Naive thymus-derived CD4-positive, alpha-beta T cell (primary cell): ENCODE measurements at regions not wholly inside any gene's neighbourhood (a gene's known extent, or its start where the extent isn't known, plus 50 kb on each side); places are given as distances from the start of the nearest gene placed in this dataset.
"Not testable (repeated sequence)": the region's sequence is repeated elsewhere in the genome, so short reads cannot be mapped to it uniquely, and the experiment has no call there.

Experiments used
- ATAC-seq: fragments of 150-1000 bp; cut with Tn5 transposase; 2 replicates; pipeline ENCODE4 v1.10.0; 2021; ENCODE audit warnings: mild to moderate bottlenecking, moderate library complexity
- CTCF ChIA-PET: fragments of 350-600 bp; sonication (Branson Sonifier 250); formaldehyde crosslinking; loops from one replicate; lab custom pipeline; 2021; ENCODE audit warnings: antibody characterized with exemption; lab: Charles Lee
- POLR2A ChIA-PET: fragments of 350-600 bp; sonication (Branson Sonifier 250); formaldehyde crosslinking; loops from one replicate; lab custom pipeline; 2021; ENCODE audit warnings: antibody characterized with exemption, inconsistent platforms; lab: Charles Lee
- DNase-seq, 9 donors: peaks; one replicate each; pipeline versions ENCODE4 v3.0.0 to v3.0.0-alpha.2; 2020 to 2022; ENCODE audit warnings: mixed read lengths in 1 of 9
- H3K27ac ChIP-seq: one replicate; pipeline ENCODE4 v1.7.0; 2013; ENCODE audit warnings: mild to moderate bottlenecking, low read depth, low read length, moderate library complexity
- H3K27me3 ChIP-seq, 2 donors: one replicate each; pipeline ENCODE4 v1.7.0; 2013; ENCODE audit warnings: low read length in 2 of 2, mild to moderate bottlenecking in 2 of 2, moderate library complexity in 2 of 2; ENCODE audit not compliant: control insufficient read depth in 2 of 2, insufficient read depth in 2 of 2
- H3K36me3 ChIP-seq, 3 experiments: 1 replicate in 2 of 3; 2 replicates in 1 of 3; pipeline ENCODE4 v1.7.0; 2013; ENCODE audit warnings: low read length in 3 of 3, mild to moderate bottlenecking in 3 of 3, moderate library complexity in 1 of 3; ENCODE audit not compliant: insufficient read depth in 3 of 3, control insufficient read depth in 2 of 3
- H3K4me1 ChIP-seq, 2 donors: one replicate each; pipeline ENCODE4 v1.7.0; 2013; ENCODE audit warnings: low read length in 2 of 2, mild to moderate bottlenecking in 2 of 2, moderate library complexity in 1 of 2; ENCODE audit not compliant: control insufficient read depth in 2 of 2, insufficient read depth in 2 of 2
- H3K4me3 ChIP-seq: 2 replicates; pipeline ENCODE4 v1.7.0; 2013; ENCODE audit warnings: mild to moderate bottlenecking, low read length
- H3K9me3 ChIP-seq, 3 experiments: 1 replicate in 2 of 3; 2 replicates in 1 of 3; pipeline ENCODE4 v1.7.0; 2013; ENCODE audit warnings: low read length in 3 of 3; ENCODE audit not compliant: control insufficient read depth in 2 of 3
- H3K27ac Mint-ChIP-seq, 9 donors: one replicate each; pipeline ENCODE4 v1.8.0; 2020 to 2022; ENCODE audit warnings: mixed read lengths in 9 of 9, mild to moderate bottlenecking in 8 of 9, moderate library complexity in 5 of 9, inconsistent platforms in 2 of 9
- H3K27me3 Mint-ChIP-seq, 5 donors: one replicate each; pipeline ENCODE4 v1.8.0; 2021 to 2022; ENCODE audit warnings: mixed read lengths in 5 of 5, mild to moderate bottlenecking in 1 of 5
- H3K36me3 Mint-ChIP-seq, 5 donors: one replicate each; pipeline ENCODE4 v1.8.0; 2020 to 2022; ENCODE audit warnings: mixed read lengths in 5 of 5, mild to moderate bottlenecking in 3 of 5, inconsistent platforms in 1 of 5
- H3K4me1 Mint-ChIP-seq, 7 donors: one replicate each; pipeline ENCODE4 v1.8.0; 2020 to 2022; ENCODE audit warnings: mixed read lengths in 7 of 7, mild to moderate bottlenecking in 3 of 7, inconsistent platforms in 1 of 7
- H3K4me3 Mint-ChIP-seq, 10 donors: one replicate each; pipeline ENCODE4 v1.8.0; 2020 to 2022; ENCODE audit warnings: mild to moderate bottlenecking in 10 of 10, mixed read lengths in 10 of 10, moderate library complexity in 6 of 10, inconsistent platforms in 2 of 10
- H3K9me3 Mint-ChIP-seq, 11 donors: one replicate each; pipeline ENCODE4 v1.8.0; 2020 to 2022; ENCODE audit warnings: mixed read lengths in 11 of 11, mild to moderate bottlenecking in 4 of 11, inconsistent platforms in 1 of 11, moderate library complexity in 1 of 11
- intact Hi-C, 2 donors: fragments of 100-400 bp; cut with micrococcal nuclease; formaldehyde crosslinking; loops; one replicate each; pipeline ENCODE4 v1.15.1; 2023

DNA sequence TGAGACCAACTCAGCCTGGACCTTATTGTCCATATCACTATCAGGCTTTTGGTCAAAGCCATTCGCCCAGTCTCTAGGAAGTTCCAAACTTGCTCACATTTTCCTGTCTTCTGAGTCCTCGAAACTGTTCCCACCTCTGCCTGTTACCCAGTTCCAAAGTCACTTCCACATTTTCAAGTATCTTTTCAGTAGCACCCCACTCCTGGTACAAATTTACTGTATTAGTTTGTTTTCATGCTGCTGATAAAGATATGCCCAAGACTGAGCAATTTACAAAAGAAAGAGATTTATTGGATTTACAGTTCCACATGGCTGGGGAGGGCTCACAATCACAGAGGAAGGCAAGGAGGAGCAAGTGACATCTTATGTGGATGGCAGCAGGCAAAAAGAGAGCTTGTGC, 932.0 kb upstream of the PCDH7 start:
- H3K27me3 ChIP-seq, H3K27ac Mint-ChIP-seq, CTCF ChIA-PET: not testable (repeated sequence)

GRCh38 chr4:29805245-29805644, 914.9 kb upstream of the PCDH7 start:
- ChIA-PET POLR2A (no interaction called here), CTCF (no interaction called here)
- no peak overlapping the region for H3K27ac ChIP-seq
- no peaks in the 10 kb centered on the region for H3K9me3 ChIP-seq
- ATAC-seq (no peak), DNase-seq (no peak)
- no peak overlapping the region for H3K4me3 Mint-ChIP-seq
- H3K36me3 ChIP-seq = no peaks in the 10 kb centered on the region
- intact Hi-C loops = no loop called here
- no peaks in the 10 kb centered on the region for H3K4me1 ChIP-seq
- H3K9me3 Mint-ChIP-seq = peaks cover 3 to 22% (median 8%) of the 10 kb centered on the region in 11 donors
- H3K4me1 Mint-ChIP-seq = no peaks in the 10 kb centered on the region
- H3K27me3 ChIP-seq = no peaks in the 10 kb centered on the region
- H3K4me3 ChIP-seq = no peak overlapping the region
- no peak overlapping the region for H3K27ac Mint-ChIP-seq
- no peaks in the 10 kb centered on the region for H3K27me3 Mint-ChIP-seq
- H3K36me3 Mint-ChIP-seq = no peaks in the 10 kb centered on the region

More for the DNA sequence above, 932.0 kb upstream of the PCDH7 start:
- H3K9me3 ChIP-seq, H3K36me3 Mint-ChIP-seq, DNase-seq, ATAC-seq, H3K4me3 Mint-ChIP-seq, H3K36me3 ChIP-seq, intact Hi-C loops, H3K27ac ChIP-seq, H3K27me3 Mint-ChIP-seq, H3K4me3 ChIP-seq, POLR2A ChIA-PET, H3K4me1 Mint-ChIP-seq, H3K4me1 ChIP-seq: not testable (repeated sequence)
- H3K9me3 Mint-ChIP-seq = peaks cover 4 to 32% (median 20%) of the 10 kb centered on the region in 11 donors

- no peak overlapping the region for H3K27ac Mint-ChIP-seq
- H3K4me3 Mint-ChIP-seq = no peak overlapping the region
- no peak for DNase-seq
- no peak overlapping the region for H3K27ac ChIP-seq
- no peaks in the 10 kb centered on the region for H3K4me1 Mint-ChIP-seq
- peaks cover 4 to 25% (median 10%) of the 10 kb centered on the region in 11 donors for H3K9me3 Mint-ChIP-seq
- ChIA-PET POLR2A (no interaction called here), CTCF (no interaction called here)
- intact Hi-C loops = no loop called here
- H3K9me3 ChIP-seq = no peaks in the 10 kb centered on the region
- no peaks in the 10 kb centered on the region for H3K4me1 ChIP-seq
- no peaks in the 10 kb centered on the region for H3K27me3 Mint-ChIP-seq
- H3K4me3 ChIP-seq = no peak overlapping the region
- H3K36me3 ChIP-seq = no peaks in the 10 kb centered on the region
- H3K27me3 ChIP-seq = no peaks in the 10 kb centered on the region
- no peaks in the 10 kb centered on the region for H3K36me3 Mint-ChIP-seq
- ATAC-seq = no peak
Observed at GRCh38 chr4:29805916-29806480, 914.2 kb upstream of the PCDH7 start.

DNA sequence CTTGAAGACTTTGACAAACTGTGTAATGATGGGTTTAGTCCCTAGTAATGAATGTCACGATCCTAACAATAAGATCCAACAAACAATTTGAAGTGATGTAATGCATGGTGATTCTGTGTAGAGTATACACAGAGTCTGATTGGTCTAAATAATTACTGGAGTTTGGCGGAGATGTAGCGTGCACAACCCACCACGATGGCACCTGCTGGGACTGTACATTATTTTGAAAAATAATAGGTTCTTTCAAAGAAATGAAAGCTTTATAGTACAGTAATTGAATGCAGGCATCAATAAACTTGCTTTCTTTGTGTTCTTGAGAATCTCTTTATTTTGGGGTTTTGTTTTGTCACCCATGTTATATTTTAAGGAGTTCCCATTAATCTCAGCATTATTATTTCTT, 902.2 kb upstream of the PCDH7 start:
- ATAC-seq (no peak), DNase-seq (no peak)
- no peak overlapping the region for H3K27ac ChIP-seq
- intact Hi-C loops = no loop called here
- H3K4me3 ChIP-seq = no peak overlapping the region
- CTCF ChIA-PET = no interaction called here
- no peaks in the 10 kb centered on the region for H3K36me3 ChIP-seq
- H3K4me1 ChIP-seq = no peaks in the 10 kb centered on the region
- Mint-ChIP-seq H3K27ac (no peak overlapping the region), H3K27me3 (no peaks in the 10 kb centered on the region), H3K4me3 (no peak overlapping the region), H3K4me1 (peaks cover 0 to 1% (median 0%) of the 10 kb centered on the region in 7 donors), H3K9me3 (peaks cover 4 to 20% (median 13%) of the 10 kb centered on the region in 11 donors), H3K36me3 (no peaks in the 10 kb centered on the region)
- H3K9me3 ChIP-seq = no peaks in the 10 kb centered on the region
- POLR2A ChIA-PET = no interaction called here
- no peaks in the 10 kb centered on the region for H3K27me3 ChIP-seq

- H3K4me3 ChIP-seq = no peak overlapping the region
- ChIA-PET CTCF (no interaction called here), POLR2A (no interaction called here)
- H3K27ac Mint-ChIP-seq = no peak overlapping the region
- no peak for DNase-seq
- H3K27me3 Mint-ChIP-seq = no peaks in the 10 kb centered on the region
- no peaks in the 10 kb centered on the region for H3K36me3 ChIP-seq
- ATAC-seq = no peak
- H3K9me3 Mint-ChIP-seq = peaks cover 0 to 40% (median 7%) of the 10 kb centered on the region in 11 donors
- intact Hi-C loops = no loop called here
- no peak overlapping the region for H3K4me3 Mint-ChIP-seq
- H3K27me3 ChIP-seq = no peaks in the 10 kb centered on the region
- no peaks in the 10 kb centered on the region for H3K9me3 ChIP-seq
- H3K27ac ChIP-seq = no peak overlapping the region
- no peaks in the 10 kb centered on the region for H3K4me1 ChIP-seq
- no peaks in the 10 kb centered on the region for H3K4me1 Mint-ChIP-seq
- H3K36me3 Mint-ChIP-seq = no peaks in the 10 kb centered on the region
Observed at GRCh38 chr4:29829067-29829466, 891.1 kb upstream of the PCDH7 start.

DNA sequence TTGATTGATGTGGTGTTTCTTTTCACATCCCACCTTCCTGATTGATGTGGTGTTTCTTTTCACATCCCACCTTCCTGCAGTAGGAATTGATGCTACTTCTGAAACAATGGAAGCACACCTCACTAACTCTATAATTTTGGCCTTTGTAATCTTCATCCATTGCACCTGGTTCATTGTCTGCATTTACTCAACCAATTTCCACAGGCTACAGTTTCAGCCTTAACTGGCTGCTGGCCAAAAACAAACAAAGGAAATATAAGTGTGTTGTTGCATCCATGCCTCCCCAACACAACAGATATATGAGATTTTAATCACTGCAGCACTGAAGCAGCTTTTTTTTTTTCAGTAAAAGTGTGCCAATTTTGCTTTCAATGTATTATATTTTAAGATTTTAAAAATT, 867.6 kb upstream of the PCDH7 start:
- Histone ChIP-seq H3K27me3 (no peaks in the 10 kb centered on the region), H3K4me3 (no peak overlapping the region), H3K27ac (no peak overlapping the region), H3K36me3 (no peaks in the 10 kb centered on the region), H3K4me1 (no peaks in the 10 kb centered on the region), H3K9me3 (no peaks in the 10 kb centered on the region)
- no peak for ATAC-seq
- Mint-ChIP-seq H3K4me1 (no peaks in the 10 kb centered on the region), H3K27me3 (no peaks in the 10 kb centered on the region), H3K9me3 (peaks cover 0 to 28% (median 9%) of the 10 kb centered on the region in 11 donors), H3K27ac (no peak overlapping the region), H3K4me3 (no peak overlapping the region), H3K36me3 (no peaks in the 10 kb centered on the region)
- intact Hi-C loops = no loop called here
- CTCF ChIA-PET = no interaction called here
- no peak for DNase-seq
- POLR2A ChIA-PET = no interaction called here

GRCh38 chr4:29853833-29854232, 866.3 kb upstream of the PCDH7 start:
- H3K36me3 Mint-ChIP-seq = no peaks in the 10 kb centered on the region
- Histone ChIP-seq H3K4me3 (no peak overlapping the region), H3K4me1 (no peaks in the 10 kb centered on the region), H3K27ac (no peak overlapping the region), H3K36me3 (no peaks in the 10 kb centered on the region), H3K27me3 (no peaks in the 10 kb centered on the region), H3K9me3 (no peaks in the 10 kb centered on the region)
- POLR2A ChIA-PET = no interaction called here
- H3K4me1 Mint-ChIP-seq = no peaks in the 10 kb centered on the region
- CTCF ChIA-PET = no interaction called here
- ATAC-seq = no peak
- H3K27me3 Mint-ChIP-seq = no peaks in the 10 kb centered on the region
- no peak overlapping the region for H3K4me3 Mint-ChIP-seq
- intact Hi-C loops = no loop called here
- H3K27ac Mint-ChIP-seq = no peak overlapping the region
- no peak for DNase-seq
- H3K9me3 Mint-ChIP-seq = peaks cover 0 to 40% (median 9%) of the 10 kb centered on the region in 11 donors
